Small intestine (tissue), 7 donors: ENCODE measurements at regions not wholly inside any gene's neighbourhood (a gene's known extent, or its start where the extent isn't known, plus 50 kb on each side); places are given as distances from the start of the nearest gene placed in this dataset.

Experiments used
- DNase-seq, 2 donors: peaks; one replicate each; pipeline versions ENCODE4 v3.0.0 to v3.0.0-alpha.2; 2013
- FAIRE-seq: peaks from 2 replicates; lab custom pipeline; 2012; peaks lifted over from hg19 to GRCh38; lab: Jason Lieb, UNC
- H3K27ac ChIP-seq, 3 donors: one replicate each; pipeline ENCODE4 v1.5.1; 2013; ENCODE audit warnings: low read length in 2 of 3, mild to moderate bottlenecking in 2 of 3, control low read depth in 1 of 3, inconsistent platforms in 1 of 3, low read depth in 1 of 3, moderate library complexity in 1 of 3
- H3K27me3 ChIP-seq, 3 donors: one replicate each; pipeline ENCODE4 v1.6.1; 2013; ENCODE audit warnings: low read length in 3 of 3, inconsistent platforms in 1 of 3; ENCODE audit not compliant: control insufficient read depth in 3 of 3, insufficient read depth in 3 of 3
- H3K36me3 ChIP-seq, 3 donors: one replicate each; pipeline ENCODE4 v1.6.1; 2013; ENCODE audit warnings: low read length in 3 of 3, inconsistent platforms in 1 of 3, low read depth in 1 of 3, mild to moderate bottlenecking in 1 of 3, moderate library complexity in 1 of 3; ENCODE audit not compliant: control insufficient read depth in 3 of 3, insufficient read depth in 2 of 3
- H3K4me1 ChIP-seq, 3 donors: one replicate each; pipeline ENCODE4 v1.6.1; 2013; ENCODE audit warnings: low read length in 2 of 3, inconsistent platforms in 1 of 3, low read depth in 1 of 3, mild to moderate bottlenecking in 1 of 3, moderate library complexity in 1 of 3; ENCODE audit not compliant: control insufficient read depth in 3 of 3, insufficient read depth in 2 of 3
- H3K4me3 ChIP-seq, 3 donors: one replicate each; pipeline ENCODE4 v1.5.1; 2013; ENCODE audit warnings: low read length in 3 of 3, control low read depth in 1 of 3, inconsistent platforms in 1 of 3, low read depth in 1 of 3, mild to moderate bottlenecking in 1 of 3, moderate library complexity in 1 of 3
- H3K9me3 ChIP-seq, 2 donors: one replicate each; pipeline ENCODE4 v1.6.1; 2013; ENCODE audit warnings: low read depth in 1 of 2, low read length in 1 of 2; ENCODE audit not compliant: control insufficient read depth in 2 of 2, insufficient read depth in 1 of 2
- WGBS, 3 donors: extraction: QIAGEN DNeasy Blood & Tissue Kit; methylation state at CpG; one replicate each; pipeline ENCODE4 v1.1.7; 2013; 5-methylcytosine and 5-hydroxymethylcytosine counted together
- donor health status: healthy with polysubstance abuse.
- donor health status: control.
- donor health status: control.
- donor health status: Bipolar disorder and iron deficiency.
- donor health status: healthy.

DNA sequence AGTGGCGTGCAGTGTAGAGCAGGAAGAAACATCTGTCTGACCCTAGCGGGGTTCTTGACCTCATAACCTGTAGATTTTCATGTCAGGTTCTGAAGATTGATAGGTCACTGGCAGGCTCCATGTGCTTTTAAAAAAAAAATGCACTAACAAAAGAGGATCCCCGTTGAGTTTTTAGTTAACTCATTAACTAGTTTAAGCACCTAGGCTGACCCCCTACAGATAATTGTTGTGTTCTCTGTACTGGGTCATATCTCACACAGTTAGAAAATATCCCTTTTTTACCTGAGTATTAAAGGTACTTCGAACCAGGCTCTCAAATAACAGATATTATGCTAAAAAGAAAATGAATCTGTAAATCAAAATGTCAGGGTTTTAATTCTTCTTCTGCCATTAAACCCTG, 676.6 kb downstream of the CDH11 start:
- Histone ChIP-seq H3K9me3 (no peaks in the 10 kb centered on the region), H3K27me3 (no peaks in the 10 kb centered on the region), H3K36me3 (no peaks in the 10 kb centered on the region), H3K4me1 (no peaks in the 10 kb centered on the region), H3K27ac (no peak overlapping the region), H3K4me3 (no peak overlapping the region)
- 46 to 59% (median 48%) methylated on average over 4 of the region's 4 CpGs for WGBS, 3 donors
- no peak for DNase-seq
- no peak for FAIRE-seq

GRCh38 chr16:64440421-64440831, 681.4 kb downstream of the CDH11 start:
- WGBS, 3 donors, result 58 to 67% (median 62%) methylated on average over 3 of the region's 3 CpGs
- H3K4me3 ChIP-seq, result no peak overlapping the region
- H3K27me3 ChIP-seq, result no peaks in the 10 kb centered on the region
- no peaks in the 10 kb centered on the region for H3K36me3 ChIP-seq
- FAIRE-seq (no peak), DNase-seq (no peak)
- H3K4me1 ChIP-seq, result no peaks in the 10 kb centered on the region
- no peaks in the 10 kb centered on the region for H3K9me3 ChIP-seq
- no peak overlapping the region for H3K27ac ChIP-seq

DNA sequence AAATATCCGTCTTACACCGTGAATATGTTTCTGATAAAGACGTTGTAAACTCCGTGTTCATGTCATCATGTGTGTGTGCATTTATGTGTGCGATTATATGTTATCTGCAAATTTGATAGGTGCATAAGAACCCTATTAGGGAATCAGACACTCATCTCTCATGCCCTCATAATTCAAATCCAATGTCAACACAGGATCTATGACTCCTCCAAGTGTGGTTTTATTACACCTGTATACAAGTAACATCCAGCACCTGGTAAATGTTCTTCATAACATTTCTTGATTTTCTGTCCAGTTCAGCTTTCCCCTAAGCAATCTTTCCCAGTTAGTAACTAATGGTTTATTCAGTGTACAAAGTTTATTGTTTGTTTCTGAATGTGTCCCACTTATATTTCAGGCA, 681.9 kb downstream of the CDH11 start:
- no peak overlapping the region for H3K27ac ChIP-seq
- WGBS, 3 donors, result 72 to 91% (median 84%) methylated on average over 5 of the region's 5 CpGs
- no peak for FAIRE-seq

DNA sequence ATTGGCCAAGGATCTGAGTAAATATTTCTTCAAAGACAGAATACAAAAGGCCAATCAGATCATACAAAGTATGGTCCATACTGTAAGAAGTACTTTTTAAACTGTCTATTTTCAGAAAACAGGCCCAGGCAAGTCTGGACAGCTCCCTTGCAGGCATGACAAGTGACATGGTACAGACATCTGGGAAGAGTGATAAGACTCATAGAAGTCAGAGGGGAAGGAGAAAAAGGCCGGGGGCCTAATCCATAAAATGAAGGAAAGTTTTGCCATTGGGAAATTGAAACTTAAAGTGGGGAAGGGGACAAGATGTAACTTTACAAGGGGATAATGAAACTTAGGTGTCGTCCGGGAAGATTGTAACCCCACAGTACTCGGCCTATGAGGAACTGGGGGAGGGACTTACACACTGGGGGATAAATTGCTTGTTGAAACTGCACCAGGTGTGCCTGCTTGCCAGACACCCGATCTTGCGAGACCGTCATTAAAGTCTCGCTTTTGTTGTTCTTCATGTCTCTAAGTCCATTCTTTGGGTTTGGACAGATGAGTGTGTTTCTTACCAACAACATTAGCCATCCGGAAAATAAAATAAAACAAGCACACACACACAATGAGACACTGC, 684.0 kb downstream of the CDH11 start:
- H3K4me1 ChIP-seq, result no peaks in the 10 kb centered on the region
- no peak overlapping the region for H3K4me3 ChIP-seq
- 65 to 78% (median 76%) methylated on average over 9 of the region's 9 CpGs for WGBS, 3 donors
- H3K27me3 ChIP-seq, result no peaks in the 10 kb centered on the region
- no peaks in the 10 kb centered on the region for H3K36me3 ChIP-seq
- FAIRE-seq, result no peak
- no peaks in the 10 kb centered on the region for H3K9me3 ChIP-seq
- DNase-seq, result no peak
- no peak overlapping the region for H3K27ac ChIP-seq

More for the DNA sequence above, 681.9 kb downstream of the CDH11 start:
- Histone ChIP-seq H3K27me3 (no peaks in the 10 kb centered on the region), H3K4me1 (no peaks in the 10 kb centered on the region), H3K9me3 (no peaks in the 10 kb centered on the region), H3K4me3 (no peak overlapping the region), H3K36me3 (no peaks in the 10 kb centered on the region)
- no peak for DNase-seq

GRCh38 chr16:64434526-64435069, 687.3 kb downstream of the CDH11 start:
- DNase-seq, result no peak
- H3K27me3 ChIP-seq, result no peaks in the 10 kb centered on the region
- no peaks in the 10 kb centered on the region for H3K36me3 ChIP-seq
- no peak overlapping the region for H3K27ac ChIP-seq
- H3K4me1 ChIP-seq, result no peaks in the 10 kb centered on the region
- 70 to 82% (median 80%) methylated on average over 4 of the region's 4 CpGs for WGBS, 3 donors
- no peak overlapping the region for H3K4me3 ChIP-seq
- H3K9me3 ChIP-seq, result peaks cover 0 to 2% of the 10 kb centered on the region in 2 donors
- FAIRE-seq, result no peak

GRCh38 chr16:64428463-64429113, 693.3 kb downstream of the CDH11 start:
- 78 to 87% (median 86%) methylated on average over 5 of the region's 5 CpGs for whole genome bisulfite sequencing, 3 donors
- H3K9me3 ChIP-seq, result peaks cover 0 to 2% of the 10 kb centered on the region in 2 donors
- H3K27me3 ChIP-seq, result no peaks in the 10 kb centered on the region
- no peak for DNase-seq
- FAIRE-seq, result no peak
- no peak overlapping the region for H3K27ac ChIP-seq
- no peak overlapping the region for H3K4me3 ChIP-seq
- H3K4me1 ChIP-seq, result peaks cover 0 to 6% (median 0%) of the 10 kb centered on the region in 3 donors
- H3K36me3 ChIP-seq, result no peaks in the 10 kb centered on the region

DNA sequence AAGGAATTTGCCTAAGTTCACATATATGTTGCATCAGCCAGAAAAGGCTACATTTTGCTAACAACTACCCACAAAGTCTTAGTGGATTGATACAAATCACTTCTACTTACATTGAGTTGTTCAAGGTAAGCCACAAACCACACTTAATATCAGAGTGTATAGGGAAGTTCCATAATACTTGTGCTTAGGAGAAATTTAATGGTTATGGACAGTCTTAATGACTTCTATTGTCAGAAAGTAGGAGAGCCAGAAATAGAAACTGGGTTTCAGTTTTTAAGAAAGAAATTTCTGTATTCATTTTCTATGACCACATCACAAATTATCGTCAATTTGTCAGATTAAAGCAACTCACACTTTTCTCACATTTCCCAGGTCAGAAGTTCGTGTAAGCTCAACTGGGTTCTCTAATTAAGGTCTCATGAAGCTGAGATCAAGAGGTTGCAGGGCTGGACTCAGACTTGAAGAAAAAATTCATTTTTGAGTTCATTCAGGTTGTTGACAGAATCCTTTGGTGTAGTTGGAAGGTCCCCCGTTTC, 695.7 kb downstream of the CDH11 start:
- no peak for FAIRE-seq
- Histone ChIP-seq H3K36me3 (no peaks in the 10 kb centered on the region), H3K4me1 (peaks cover 0 to 6% (median 0%) of the 10 kb centered on the region in 3 donors), H3K27me3 (no peaks in the 10 kb centered on the region), H3K4me3 (no peak overlapping the region), H3K27ac (no peak overlapping the region), H3K9me3 (peaks cover 0 to 8% of the 10 kb centered on the region in 2 donors)
- DNase-seq, result no peak
- 74 to 80% (median 79%) methylated on average over 3 of the region's 3 CpGs for WGBS, 3 donors

GRCh38 chr16:64425381-64425780, 696.5 kb downstream of the CDH11 start:
- FAIRE-seq, result no peak

More at GRCh38 chr16:64425381-64425780, 696.5 kb downstream of the CDH11 start:
- H3K27ac ChIP-seq, result peak overlapping the region in 1 of 3 donors; percentile 42
- peak in 1 of 2 donors; percentile 72 for DNase-seq
- H3K9me3 ChIP-seq, result peaks cover 0 to 8% of the 10 kb centered on the region in 2 donors
- H3K36me3 ChIP-seq, result no peaks in the 10 kb centered on the region
- peaks cover 0 to 6% (median 0%) of the 10 kb centered on the region in 3 donors for H3K4me1 ChIP-seq
- no peaks in the 10 kb centered on the region for H3K27me3 ChIP-seq
- H3K4me3 ChIP-seq, result no peak overlapping the region
